ENCODE measurements at regions not wholly inside any gene's neighbourhood (a gene's known extent, or its start where the extent isn't known, plus 50 kb on each side); places are given as distances from the start of the nearest gene placed in this dataset.

DNA sequence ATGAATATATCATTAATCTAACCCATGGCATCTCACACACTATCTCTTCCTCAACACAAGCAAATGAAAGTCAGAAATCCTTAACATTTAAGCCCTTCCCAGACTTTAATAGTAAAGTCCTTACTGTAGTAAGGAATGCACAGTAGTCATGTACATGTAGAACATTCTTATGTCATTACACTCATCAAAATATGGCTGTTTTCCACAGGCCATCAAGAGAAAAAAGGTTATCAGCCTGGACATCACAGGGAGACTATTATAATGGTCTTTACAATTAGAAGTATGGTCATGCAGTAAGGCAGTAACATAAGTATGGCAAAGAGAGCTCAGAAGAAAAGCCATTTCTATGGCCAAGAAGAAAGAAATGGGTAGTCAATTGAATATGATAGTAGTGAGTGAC lies 121.2 kb downstream of the SLC6A15 start:
- DNase-seq (ENCODE audit: low read depth): no peak
- no peak overlapping the region for H3K4me3 ChIP-seq (ENCODE audit: low read depth, low read length)
- TF ChIP-seq, protein P1, sequence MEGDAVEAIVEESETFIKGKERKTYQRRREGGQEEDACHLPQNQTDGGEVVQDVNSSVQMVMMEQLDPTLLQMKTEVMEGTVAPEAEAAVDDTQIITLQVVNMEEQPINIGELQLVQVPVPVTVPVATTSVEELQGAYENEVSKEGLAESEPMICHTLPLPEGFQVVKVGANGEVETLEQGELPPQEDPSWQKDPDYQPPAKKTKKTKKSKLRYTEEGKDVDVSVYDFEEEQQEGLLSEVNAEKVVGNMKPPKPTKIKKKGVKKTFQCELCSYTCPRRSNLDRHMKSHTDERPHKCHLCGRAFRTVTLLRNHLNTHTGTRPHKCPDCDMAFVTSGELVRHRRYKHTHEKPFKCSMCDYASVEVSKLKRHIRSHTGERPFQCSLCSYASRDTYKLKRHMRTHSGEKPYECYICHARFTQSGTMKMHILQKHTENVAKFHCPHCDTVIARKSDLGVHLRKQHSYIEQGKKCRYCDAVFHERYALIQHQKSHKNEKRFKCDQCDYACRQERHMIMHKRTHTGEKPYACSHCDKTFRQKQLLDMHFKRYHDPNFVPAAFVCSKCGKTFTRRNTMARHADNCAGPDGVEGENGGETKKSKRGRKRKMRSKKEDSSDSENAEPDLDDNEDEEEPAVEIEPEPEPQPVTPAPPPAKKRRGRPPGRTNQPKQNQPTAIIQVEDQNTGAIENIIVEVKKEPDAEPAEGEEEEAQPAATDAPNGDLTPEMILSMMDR (conservative IDR thresholded peaks at IDR 0.05; ENCODE audit: low read depth, low read length): no peak

DNA sequence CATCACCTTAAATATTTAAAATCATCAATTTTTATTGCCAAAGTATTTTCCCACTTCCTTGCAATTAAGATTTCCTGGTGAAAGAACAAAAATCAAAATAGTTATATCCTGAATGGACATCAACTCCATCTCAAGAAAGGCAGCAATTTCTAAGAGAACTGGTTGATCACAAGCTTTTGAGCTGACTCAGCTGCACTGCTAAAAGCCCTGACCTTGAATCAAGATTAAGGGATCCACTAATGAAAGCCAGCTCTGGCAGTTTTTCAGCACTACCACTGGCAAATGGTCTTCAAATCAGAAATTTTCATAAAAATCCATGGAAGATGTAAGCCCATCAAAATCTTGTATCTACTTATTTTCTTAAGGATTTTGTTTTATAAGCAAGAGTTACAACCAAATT lies 123.4 kb downstream of the SLC6A15 start:
- no peak for DNase-seq (ENCODE audit: low read depth)
- no peak overlapping the region for H3K4me3 ChIP-seq (ENCODE audit: low read depth, low read length)
- TF ChIP-seq, protein P1 (conservative IDR thresholded peaks at IDR 0.05; ENCODE audit: low read depth, low read length): no peak

DNA sequence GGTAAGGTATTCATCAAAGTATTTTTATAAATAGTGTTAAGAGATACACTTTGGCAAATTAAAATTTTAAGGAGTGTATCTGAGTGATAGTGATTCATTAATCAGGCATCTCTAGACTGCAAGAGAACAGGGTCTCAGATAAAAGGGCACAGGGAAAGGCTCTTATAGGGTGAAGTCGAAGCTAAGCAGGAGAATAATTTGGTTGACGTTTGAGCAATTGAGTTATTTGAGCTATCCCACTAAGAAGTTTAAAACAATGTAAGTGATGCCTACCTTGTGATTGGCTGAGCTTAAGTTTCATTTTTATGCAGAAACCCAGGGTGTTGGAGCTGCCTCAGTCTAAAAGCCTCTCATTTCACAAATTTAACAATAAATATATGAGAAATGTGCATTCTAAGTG lies 125.3 kb downstream of the SLC6A15 start:
- TF ChIP-seq, protein P1 (conservative IDR thresholded peaks at IDR 0.05; ENCODE audit: low read depth, low read length): no peak
- DNase-seq (ENCODE audit: low read depth): no peak
- no peak overlapping the region for H3K4me3 ChIP-seq (ENCODE audit: low read depth, low read length)

DNA sequence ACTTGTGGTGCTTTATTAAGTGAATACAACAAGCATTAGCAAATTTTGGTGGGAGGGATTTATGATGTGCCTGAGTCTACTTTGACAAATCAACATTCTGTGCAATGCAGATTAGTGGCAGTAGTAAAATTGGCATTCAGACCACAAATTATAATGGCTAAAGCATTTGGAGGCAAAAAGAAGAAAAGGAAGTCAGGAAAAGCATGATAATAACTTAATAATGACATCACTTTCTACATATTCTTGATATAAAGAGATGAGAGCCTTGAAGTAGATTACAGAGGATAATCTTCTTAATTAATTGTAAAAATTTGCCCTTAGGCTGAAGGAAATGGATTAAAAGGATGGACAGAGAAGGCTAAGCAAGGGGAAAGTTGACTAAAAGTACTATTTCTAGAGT lies 126.0 kb downstream of the SLC6A15 start:
- TF ChIP-seq, protein P1 (conservative IDR thresholded peaks at IDR 0.05; ENCODE audit: low read depth, low read length): no peak
- no peak for DNase-seq (ENCODE audit: low read depth)
- H3K4me3 ChIP-seq (ENCODE audit: low read depth, low read length): no peak overlapping the region

DNA sequence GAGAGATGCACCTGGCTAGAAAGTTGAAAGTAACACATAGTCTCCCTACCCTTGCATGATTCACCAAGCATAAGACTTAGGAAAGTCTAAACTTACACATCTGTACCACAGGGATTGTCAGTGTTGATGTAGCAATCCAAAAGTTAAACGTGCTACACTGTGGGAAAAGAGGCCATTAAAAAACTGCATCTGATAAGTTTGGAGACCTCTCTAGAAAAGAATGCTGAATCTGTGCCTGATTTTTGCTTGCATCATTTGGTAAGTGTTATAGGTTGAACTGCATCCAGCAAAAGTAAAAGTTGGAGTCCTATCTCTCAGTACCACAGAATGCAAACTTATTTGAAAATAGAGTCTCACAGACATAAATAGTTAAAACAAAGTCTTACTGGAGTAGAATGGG lies 126.6 kb downstream of the SLC6A15 start:
- no peak overlapping the region for H3K4me3 ChIP-seq (ENCODE audit: low read depth, low read length)
- DNase-seq (ENCODE audit: low read depth): no peak
- TF ChIP-seq, protein P1 (conservative IDR thresholded peaks at IDR 0.05; ENCODE audit: low read depth, low read length): no peak

DNA sequence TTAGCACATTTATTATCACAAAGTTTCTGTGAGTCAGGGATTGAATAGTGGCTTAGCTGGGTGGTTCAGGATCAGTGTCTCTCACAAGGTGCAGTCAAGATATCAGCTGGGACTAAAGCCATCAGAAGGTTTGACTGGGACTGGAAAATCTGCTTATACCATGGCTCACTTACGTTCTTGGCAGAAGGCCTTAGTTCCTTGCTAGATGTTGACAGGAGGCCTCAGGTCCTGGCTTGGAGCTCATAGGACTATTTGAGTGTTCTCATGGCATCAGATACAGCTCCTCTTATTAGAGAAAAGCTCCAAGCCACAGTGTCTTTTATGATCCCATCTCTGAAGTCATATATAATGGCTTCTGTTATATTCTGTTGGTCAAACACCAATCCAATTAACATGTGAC lies 127.3 kb downstream of the SLC6A15 start:
- TF ChIP-seq, protein P1 (conservative IDR thresholded peaks at IDR 0.05; ENCODE audit: low read depth, low read length): no peak
- DNase-seq (ENCODE audit: low read depth): no peak
- no peak overlapping the region for H3K4me3 ChIP-seq (ENCODE audit: low read depth, low read length)

DNA sequence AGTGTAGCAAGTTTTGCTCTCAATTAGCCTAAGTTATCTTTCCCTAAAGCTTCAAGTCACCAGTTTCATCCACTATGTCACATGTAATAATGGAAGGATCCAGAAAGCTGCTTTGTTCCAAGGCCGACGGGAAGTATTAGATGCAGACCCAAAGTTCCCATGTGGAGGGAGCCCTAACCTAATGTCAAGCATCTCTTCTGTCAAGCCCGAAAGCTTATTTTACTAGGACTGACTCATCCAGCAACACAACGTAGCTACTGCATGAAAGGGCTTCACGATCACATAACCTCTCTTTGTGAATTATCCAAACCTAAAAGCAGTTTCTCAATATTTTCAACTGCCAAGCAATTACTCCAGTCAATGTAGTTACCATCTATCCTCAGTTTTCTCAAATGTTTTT lies 133.4 kb downstream of the SLC6A15 start:
- no peak overlapping the region for H3K4me3 ChIP-seq (ENCODE audit: low read depth, low read length)
- TF ChIP-seq, protein P1 (conservative IDR thresholded peaks at IDR 0.05; ENCODE audit: low read depth, low read length): no peak
- no peak for DNase-seq (ENCODE audit: low read depth)

Data from epithelial cell of proximal tubule (primary cell).